Vagina (tissue), 2 donors: ENCODE measurements at regions not wholly inside any gene's neighbourhood (a gene's known extent, or its start where the extent isn't known, plus 50 kb on each side); places are given as distances from the start of the nearest gene placed in this dataset.

Experiments
- DNase-seq, 2 donors: peaks; one replicate each; pipeline ENCODE4 v3.0.0-alpha.2; 2017; ENCODE audit errors: extremely low spot score in 2 of 2
- H3K27ac ChIP-seq: fragments of 200-600 bp; sonication (generic); one replicate; pipeline ENCODE4 v1.5.1; 2019
- H3K27me3 ChIP-seq: fragments of 200-600 bp; sonication (generic); one replicate; pipeline ENCODE4 v1.5.1; 2019
- H3K36me3 ChIP-seq, 2 donors: fragments of 200-600 bp; sonication (generic); one replicate each; pipeline ENCODE4 v1.5.1; 2017 to 2019
- H3K4me1 ChIP-seq: fragments of 200-600 bp; sonication (generic); one replicate; pipeline ENCODE4 v1.5.1; 2019
- H3K4me3 ChIP-seq, 2 donors: fragments of 200-600 bp; sonication (generic); 1 replicate in 1 of 2; 2 replicates in 1 of 2; pipeline ENCODE4 v1.5.1; 2016 to 2019
- H3K9me3 ChIP-seq: fragments of 200-600 bp; sonication (generic); one replicate; pipeline ENCODE4 v1.5.1; 2019
- POLR2A ChIP-seq, 2 donors: fragments of 450-650 bp; IDR thresholded peaks; one replicate each; pipeline ENCODE4 v1.6.1; 2017; ENCODE audit warnings: antibody characterized with exemption in 2 of 2, mild to moderate bottlenecking in 2 of 2, moderate library complexity in 2 of 2
- POLR2AphosphoS5 ChIP-seq, 2 donors: sonication (generic); formaldehyde crosslinking; IDR thresholded peaks; one replicate each; pipeline ENCODE4 v1.9.0; 2017; ENCODE audit warnings: antibody characterized with exemption in 2 of 2, mild to moderate bottlenecking in 2 of 2, low read depth in 1 of 2; ENCODE audit not compliant: insufficient read depth in 1 of 2
- intact Hi-C: fragments of 100-400 bp; cut with DNase I; formaldehyde crosslinking; loops from one replicate; pipeline ENCODE4 v1.15.1; 2023
- TF ChIP-seq, protein P1 (sequence below), 3 experiments: fragments of 450-650 bp in 2 of 3; fragments of 200-600 bp in 1 of 3; sonication (generic) in 1 of 3; IDR thresholded peaks; one replicate each; pipeline ENCODE4 v1.5.1; 2017 to 2019; ENCODE audit warnings: antibody characterized with exemption in 3 of 3, mild to moderate bottlenecking in 2 of 3, moderate library complexity in 2 of 3

DNA sequence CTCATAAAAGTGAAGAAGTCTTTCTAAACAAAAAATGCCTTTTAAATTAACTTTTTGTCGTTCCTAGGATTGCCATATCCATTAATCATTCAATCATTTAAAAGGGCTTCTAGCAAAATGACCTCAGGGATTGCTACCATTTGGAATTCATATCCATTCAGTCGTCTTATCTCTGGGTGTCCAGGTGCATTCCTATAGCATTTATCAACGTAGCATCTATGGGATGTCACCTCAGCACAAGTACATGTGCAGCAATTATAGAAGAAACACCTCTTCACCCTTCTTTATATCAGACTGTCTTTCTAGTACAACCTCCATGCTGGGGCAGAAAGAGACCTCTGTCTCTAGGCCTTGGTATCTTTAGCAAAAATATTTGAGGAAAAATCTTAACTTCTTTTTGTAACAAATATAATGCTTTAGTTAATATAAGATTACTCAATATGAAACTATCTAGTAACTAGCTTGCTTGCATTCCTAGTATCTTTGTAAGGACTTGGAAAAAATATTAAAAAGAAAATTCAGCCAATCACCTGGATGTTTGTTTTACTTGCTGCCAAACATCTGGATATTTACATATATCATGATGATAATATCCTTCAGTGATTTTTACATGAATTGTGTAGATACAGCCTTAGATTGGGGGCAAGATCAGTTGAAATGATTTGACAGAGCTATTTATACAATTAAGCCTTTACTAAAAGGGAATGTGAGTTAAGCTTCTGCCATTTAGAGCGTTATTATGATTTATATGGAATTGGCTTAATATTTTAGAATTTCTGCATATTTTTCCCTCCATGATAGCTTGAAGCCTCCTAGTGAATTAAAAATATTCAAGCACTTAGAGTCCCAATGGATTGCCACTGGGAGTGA is 356.8 kb downstream of the HDGFL1 start:
- TF ChIP-seq POLR2A (IDR thresholded peaks at IDR 0.05) (no peak), POLR2AphosphoS5 (IDR thresholded peaks at IDR 0.05; ENCODE audit: insufficient read depth in 1 of 2, low read depth in 1 of 2) (no peak)
- TF ChIP-seq, protein P1, sequence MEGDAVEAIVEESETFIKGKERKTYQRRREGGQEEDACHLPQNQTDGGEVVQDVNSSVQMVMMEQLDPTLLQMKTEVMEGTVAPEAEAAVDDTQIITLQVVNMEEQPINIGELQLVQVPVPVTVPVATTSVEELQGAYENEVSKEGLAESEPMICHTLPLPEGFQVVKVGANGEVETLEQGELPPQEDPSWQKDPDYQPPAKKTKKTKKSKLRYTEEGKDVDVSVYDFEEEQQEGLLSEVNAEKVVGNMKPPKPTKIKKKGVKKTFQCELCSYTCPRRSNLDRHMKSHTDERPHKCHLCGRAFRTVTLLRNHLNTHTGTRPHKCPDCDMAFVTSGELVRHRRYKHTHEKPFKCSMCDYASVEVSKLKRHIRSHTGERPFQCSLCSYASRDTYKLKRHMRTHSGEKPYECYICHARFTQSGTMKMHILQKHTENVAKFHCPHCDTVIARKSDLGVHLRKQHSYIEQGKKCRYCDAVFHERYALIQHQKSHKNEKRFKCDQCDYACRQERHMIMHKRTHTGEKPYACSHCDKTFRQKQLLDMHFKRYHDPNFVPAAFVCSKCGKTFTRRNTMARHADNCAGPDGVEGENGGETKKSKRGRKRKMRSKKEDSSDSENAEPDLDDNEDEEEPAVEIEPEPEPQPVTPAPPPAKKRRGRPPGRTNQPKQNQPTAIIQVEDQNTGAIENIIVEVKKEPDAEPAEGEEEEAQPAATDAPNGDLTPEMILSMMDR (IDR thresholded peaks at IDR 0.05) = no peak
- H3K27me3 ChIP-seq = no peaks in the 10 kb centered on the region
- intact Hi-C loops = no loop called here
- no peak for DNase-seq
- no peaks in the 10 kb centered on the region for H3K4me1 ChIP-seq
- H3K27ac ChIP-seq = no peak overlapping the region
- no peaks in the 10 kb centered on the region for H3K9me3 ChIP-seq
- no peak overlapping the region for H3K4me3 ChIP-seq
- H3K36me3 ChIP-seq = no peaks in the 10 kb centered on the region

DNA sequence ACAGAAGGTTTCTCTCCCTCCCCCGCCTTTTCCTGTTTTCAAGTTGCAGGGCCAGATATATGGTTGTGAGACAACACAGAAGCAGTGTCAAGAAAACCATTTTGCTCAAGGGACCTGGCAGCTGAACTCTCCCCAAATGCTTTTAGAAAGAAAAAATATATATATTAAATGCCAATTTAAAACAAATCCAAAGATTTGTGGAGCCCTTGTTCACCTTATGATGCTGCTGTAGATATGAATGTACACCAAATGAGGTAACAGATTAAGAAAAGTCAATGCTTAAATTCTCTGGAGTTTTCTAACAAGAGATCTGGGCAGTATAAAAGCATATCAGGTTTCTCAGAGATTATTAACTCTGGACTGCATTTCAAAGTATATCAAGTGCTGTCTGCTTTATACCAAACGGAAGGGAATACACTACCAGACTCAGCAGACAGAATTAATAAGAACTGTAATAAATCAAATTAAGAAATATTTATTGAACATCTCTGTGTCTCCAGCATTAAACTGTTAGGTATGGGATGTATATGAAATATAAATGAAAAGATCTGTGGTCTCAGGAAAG is 357.5 kb downstream of the HDGFL1 start:
- TF ChIP-seq, protein P1 (IDR thresholded peaks at IDR 0.05) = no peak
- TF ChIP-seq POLR2A (IDR thresholded peaks at IDR 0.05) = no peak
- no peak for TF ChIP-seq POLR2AphosphoS5 (IDR thresholded peaks at IDR 0.05; ENCODE audit: insufficient read depth in 1 of 2, low read depth in 1 of 2)
- H3K4me3 ChIP-seq = no peak overlapping the region
- H3K36me3 ChIP-seq = no peaks in the 10 kb centered on the region
- H3K27me3 ChIP-seq = no peaks in the 10 kb centered on the region
- no peak for DNase-seq
- no peaks in the 10 kb centered on the region for H3K4me1 ChIP-seq
- intact Hi-C loops = no loop called here
- H3K27ac ChIP-seq = no peak overlapping the region
- H3K9me3 ChIP-seq = no peaks in the 10 kb centered on the region

DNA sequence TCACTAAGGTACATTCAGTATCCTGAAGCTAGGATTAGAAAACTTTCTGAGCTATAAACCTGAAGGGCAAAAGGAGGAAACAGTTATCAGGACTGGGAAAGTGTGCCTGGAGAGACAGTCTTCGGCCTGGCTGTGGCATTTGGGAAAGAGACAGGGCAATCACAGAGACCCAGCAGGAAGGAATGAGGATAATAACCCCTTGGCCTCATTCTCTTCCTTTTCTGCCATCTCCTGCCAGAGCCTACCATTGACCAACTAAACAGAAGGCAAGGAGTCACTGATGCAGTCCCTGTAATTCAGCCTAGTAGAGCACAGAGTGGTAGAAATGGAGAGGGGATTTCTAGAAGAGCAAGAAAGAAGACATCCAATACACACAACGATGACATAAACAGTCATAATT is 359.4 kb downstream of the HDGFL1 start:
- TF ChIP-seq POLR2A (IDR thresholded peaks at IDR 0.05) (no peak), POLR2AphosphoS5 (IDR thresholded peaks at IDR 0.05; ENCODE audit: insufficient read depth in 1 of 2, low read depth in 1 of 2) (no peak)
- TF ChIP-seq, protein P1 (IDR thresholded peaks at IDR 0.05) = no peak
- DNase-seq = no peak

DNA sequence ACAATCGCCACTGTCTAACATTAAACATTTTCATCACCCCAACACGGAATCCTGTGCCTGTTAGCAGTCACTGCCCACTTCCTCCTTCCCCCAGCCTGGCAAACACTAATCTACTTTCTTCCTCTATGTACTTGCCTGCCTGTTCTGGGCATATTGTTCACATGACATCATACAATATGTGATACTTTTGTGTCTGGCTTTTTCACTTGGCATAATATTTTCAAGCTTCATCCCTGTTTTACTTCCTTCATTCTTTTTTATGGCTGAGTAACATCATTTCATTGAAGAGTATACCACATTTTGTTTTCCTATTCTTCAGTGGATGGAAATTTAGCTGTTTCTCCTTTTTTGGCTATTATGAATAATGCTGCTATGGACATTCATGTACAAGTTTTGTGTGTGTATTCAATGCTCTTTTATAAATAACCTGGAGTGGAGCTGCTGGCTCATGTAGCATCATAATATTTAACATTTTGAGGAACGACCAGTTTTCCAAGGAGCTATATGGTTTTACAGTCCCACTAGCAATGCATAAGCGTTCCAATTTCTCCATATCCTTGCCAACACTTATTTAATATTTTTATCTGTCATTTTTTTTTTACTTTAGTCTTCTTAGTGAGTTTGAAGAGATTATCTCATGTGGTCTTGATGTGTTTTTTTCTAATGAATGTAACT is 360.1 kb downstream of the HDGFL1 start:
- H3K4me3 ChIP-seq = no peak overlapping the region
- H3K27ac ChIP-seq = no peak overlapping the region
- H3K9me3 ChIP-seq = no peaks in the 10 kb centered on the region
- no peaks in the 10 kb centered on the region for H3K27me3 ChIP-seq
- H3K36me3 ChIP-seq = no peaks in the 10 kb centered on the region
- intact Hi-C loops = no loop called here
- TF ChIP-seq POLR2A (IDR thresholded peaks at IDR 0.05) = no peak
- TF ChIP-seq, protein P1 (IDR thresholded peaks at IDR 0.05) = no peak
- no peak for TF ChIP-seq POLR2AphosphoS5 (IDR thresholded peaks at IDR 0.05; ENCODE audit: insufficient read depth in 1 of 2, low read depth in 1 of 2)
- H3K4me1 ChIP-seq = no peaks in the 10 kb centered on the region
- no peak for DNase-seq

More for the DNA sequence above, 359.4 kb downstream of the HDGFL1 start:
- no peaks in the 10 kb centered on the region for H3K36me3 ChIP-seq
- H3K9me3 ChIP-seq = no peaks in the 10 kb centered on the region
- no peak overlapping the region for H3K4me3 ChIP-seq
- no peak overlapping the region for H3K27ac ChIP-seq
- no peaks in the 10 kb centered on the region for H3K27me3 ChIP-seq
- no peaks in the 10 kb centered on the region for H3K4me1 ChIP-seq
- intact Hi-C loops = no loop called here
